Activated CD4-positive, CD25-positive, alpha-beta regulatory T cell (primary cell): ENCODE measurements at regions not wholly inside any gene's neighbourhood (a gene's known extent, or its start where the extent isn't known, plus 50 kb on each side); places are given as distances from the start of the nearest gene placed in this dataset.

Source experiments
- DNase-seq, 4 experiments: peaks; one replicate each; lab custom pipeline; 2025; lab: John Stamatoyannopoulos, UW

- DNase-seq: no peak
Observed at GRCh38 chr15:39478996-39479395, 101.9 kb upstream of the THBS1 start.

GRCh38 chr15:39479911-39480310 lies 101.0 kb upstream of the THBS1 start:
- DNase-seq: no peak

GRCh38 chr15:39482459-39482858 lies 98.4 kb upstream of the THBS1 start:
- no peak for DNase-seq

DNA sequence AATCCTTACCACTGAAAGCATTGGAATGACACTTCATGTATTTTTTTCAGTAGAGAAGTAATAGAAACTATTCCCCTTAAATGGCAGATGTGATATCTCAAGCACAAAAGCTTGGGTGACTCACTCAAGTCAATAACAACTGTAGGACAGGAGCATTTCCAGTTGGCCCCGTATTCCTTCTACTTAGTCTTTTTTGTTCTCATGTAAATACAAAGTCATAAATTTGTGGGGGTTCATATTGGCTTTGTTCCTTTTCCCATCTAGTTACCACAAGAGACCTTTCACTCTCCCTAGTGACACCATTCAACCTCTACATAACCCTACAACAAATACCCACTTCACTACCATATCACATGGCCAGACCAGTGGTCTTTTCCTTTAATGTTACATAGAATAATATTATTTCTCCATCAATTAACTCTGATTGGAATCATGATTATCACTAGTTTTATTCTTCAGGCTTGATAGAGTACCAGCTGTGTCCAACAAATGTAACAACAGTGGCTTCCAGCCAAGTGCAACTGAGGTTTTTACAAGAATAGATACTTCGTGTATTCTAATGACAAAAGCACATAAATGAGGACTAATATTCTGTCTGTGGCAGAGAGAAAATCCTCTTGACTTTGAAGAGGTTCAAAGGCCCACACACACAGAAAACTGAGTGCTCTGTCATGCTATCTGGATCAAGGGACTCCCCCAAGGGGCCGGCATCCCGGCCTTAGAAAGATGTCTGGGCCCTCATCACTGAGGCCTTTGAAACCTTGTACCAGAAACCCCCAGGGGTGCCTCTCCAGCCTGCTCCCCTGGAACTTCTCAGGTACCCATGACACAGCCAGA lies 94.0 kb upstream of the THBS1 start:
- DNase-seq: no peak

GRCh38 chr15:39487458-39487735 lies 93.5 kb upstream of the THBS1 start:
- DNase-seq: no peak

DNA sequence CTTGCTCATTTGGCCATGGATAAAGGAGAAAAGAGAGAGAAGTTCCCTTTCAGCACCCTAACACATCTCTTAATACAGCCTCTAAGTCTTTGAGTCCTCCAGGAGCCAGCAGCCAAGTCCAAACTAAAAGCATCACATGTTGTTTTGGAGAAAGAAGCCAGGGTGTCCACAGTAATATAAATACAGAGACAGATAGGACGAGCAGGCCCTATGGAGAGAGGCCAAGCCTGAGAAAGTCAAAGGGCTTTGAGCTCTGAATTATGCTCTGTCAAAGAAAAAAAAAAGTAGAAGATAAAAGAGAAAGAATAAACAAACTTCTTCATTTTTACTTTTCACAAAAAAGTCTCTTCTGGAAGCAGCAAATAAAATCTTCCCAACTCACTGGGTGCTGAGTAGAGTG lies 92.4 kb upstream of the THBS1 start:
- DNase-seq: no peak

DNA sequence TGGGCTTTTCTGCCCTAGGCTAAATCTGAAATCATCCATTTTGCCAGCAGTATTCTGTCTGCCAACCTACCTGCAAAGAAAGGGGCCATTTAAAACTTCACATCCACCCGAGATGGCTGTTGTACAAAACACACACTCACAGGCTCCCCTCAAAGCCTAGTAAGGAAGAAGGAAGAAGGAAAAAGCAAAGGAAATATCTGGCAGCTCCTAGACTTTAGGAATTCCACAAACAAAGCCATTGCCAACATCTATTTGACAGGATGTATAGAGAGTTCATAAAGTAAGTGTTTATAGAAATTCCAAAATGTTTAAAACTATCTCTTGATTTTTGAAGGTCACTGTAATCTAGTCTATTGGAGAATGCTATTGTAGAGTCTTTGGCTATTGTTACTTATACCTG lies 91.9 kb upstream of the THBS1 start:
- DNase-seq: no peak

GRCh38 chr15:39491115-39491885 lies 89.6 kb upstream of the THBS1 start:
- DNase-seq: no peak

DNA sequence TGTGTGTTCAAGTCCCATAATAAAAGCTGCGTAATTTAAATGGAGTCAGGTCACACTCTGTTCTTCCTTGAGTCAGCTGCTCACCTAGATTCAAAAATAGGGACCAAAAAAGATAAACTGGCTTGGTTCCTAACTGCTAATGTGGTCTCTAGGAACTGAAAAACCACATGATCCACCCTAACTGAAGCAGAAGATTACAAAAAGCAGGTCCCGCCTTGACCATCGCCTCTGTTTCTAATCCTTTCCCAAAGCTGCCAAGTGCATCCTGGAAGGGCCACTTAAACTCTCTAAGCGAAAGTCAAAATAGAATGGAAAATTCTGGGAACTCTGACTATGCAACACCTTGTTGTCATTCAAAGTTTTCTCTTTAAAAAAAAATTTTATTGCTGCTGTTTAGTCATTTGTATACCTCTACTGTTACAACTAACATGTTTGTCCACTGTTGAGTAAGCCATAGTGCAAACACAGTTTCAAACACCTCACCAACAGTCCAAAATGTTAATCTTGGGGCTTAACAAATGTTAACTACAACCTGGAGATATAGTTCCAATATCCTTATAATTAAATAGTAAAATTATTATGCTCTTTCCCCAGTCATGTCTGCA lies 88.9 kb upstream of the THBS1 start:
- DNase-seq: no peak

DNA sequence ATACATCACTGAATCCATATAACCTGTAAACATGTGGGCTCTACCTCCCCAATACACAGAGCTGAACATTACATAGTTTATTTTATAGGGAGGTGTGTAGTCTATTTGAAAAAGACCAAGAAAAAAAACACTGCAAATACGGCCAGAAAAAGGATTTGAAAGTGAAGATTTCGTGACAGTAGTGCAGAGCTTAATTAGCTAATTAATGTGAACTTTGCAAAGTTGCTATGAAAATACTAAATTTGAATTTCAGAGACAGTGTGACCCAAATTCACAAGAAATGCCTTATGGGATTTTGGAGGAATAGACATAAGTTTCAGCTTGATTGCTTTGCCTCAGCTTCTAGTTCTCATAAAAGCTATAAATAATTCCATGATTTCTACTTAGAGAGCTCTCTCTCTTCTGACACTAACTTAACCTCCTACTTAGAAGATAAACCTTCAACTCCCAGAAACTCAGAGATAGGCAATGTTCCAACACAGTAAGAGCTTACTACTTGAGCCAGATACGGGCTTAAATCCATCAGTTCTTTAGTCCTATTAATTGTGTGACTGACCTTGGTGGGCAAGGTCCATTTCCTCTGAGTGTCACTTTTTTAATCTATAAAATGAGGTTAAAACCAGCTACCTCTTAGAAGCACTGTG lies 87.3 kb upstream of the THBS1 start:
- DNase-seq: no peak

DNA sequence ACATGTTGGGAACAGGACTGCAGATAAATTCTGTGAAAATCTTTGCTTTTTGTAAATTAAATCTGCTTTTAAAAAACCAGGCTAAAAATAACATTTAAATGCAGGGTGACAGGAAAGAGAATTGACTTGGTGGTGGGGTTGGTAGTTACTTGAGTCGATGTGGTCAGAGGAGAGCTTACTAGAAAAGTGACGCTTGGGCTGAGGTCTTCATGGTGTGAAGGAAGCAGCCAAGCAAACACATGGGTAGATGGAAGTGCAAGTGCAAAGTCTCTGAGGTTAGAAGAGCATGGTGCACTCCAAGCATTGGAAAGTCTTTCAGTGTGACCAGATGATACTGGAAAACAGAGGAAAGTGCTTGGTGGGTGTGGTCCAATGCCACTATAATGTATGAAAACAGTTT lies 86.4 kb upstream of the THBS1 start:
- DNase-seq: no peak

- DNase-seq: no peak
Observed at GRCh38 chr15:39495871-39496840, 84.7 kb upstream of the THBS1 start.

- no peak for DNase-seq
Observed at GRCh38 chr15:39497016-39497758, 83.7 kb upstream of the THBS1 start.

- DNase-seq: no peak
Observed at GRCh38 chr15:39497759-39498565, 82.9 kb upstream of the THBS1 start.

- DNase-seq: no peak
Observed at GRCh38 chr15:39498629-39499028, 82.2 kb upstream of the THBS1 start.

DNA sequence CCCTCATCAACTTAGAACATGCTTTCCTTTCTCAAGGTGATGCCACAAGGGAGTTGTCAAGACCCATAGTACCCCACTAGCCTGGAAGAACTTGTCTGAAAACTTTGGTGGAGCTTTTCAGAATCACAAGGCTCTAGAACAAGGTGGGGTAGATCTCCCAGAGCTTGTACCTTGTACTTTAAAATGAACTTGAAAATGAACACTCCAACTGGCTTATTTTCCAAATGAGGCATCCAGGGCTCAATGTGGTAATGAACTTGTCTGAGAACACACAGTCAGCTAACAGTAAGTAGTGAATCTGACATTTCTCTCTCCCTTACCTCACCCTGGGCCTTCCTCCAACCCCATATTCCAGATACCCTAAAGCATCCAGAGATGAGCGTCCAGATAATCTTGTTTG lies 81.8 kb upstream of the THBS1 start:
- DNase-seq: no peak

GRCh38 chr15:39499681-39500080 lies 81.2 kb upstream of the THBS1 start:
- DNase-seq: no peak

DNA sequence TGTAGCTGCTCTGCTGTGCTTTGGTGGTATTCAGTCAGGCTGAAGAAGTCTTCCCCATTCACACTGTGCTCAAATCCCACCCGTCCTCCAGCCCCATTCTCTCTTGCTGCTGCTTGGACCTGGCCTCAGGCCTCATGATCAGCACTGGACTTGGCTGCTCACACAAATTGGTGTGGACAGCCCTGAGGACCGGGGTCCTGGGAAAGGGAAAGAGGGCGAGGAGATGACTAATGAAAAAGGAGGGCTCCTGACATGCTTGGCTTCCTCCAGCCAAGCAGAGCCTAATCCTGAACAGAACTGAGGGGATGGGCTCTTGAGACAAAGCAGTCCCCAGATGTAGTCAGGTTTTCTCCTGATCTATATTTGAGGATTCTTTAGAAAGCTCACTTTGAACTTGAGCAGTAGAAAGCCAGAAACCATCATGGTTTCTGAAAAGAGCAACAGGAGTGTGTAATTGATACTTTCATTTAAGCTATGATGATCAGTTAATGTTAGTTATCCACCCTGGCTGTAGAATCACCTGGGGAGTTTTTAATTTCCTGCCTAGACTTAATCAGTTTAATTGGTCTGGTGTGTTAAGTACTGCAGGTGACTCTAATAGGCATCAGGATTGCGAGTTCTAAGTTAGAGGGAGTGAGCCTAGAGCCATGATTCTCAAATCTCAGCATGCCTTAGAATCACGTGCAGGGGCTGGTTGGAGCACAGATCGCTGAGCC lies 79.4 kb upstream of the THBS1 start:
- DNase-seq: no peak

DNA sequence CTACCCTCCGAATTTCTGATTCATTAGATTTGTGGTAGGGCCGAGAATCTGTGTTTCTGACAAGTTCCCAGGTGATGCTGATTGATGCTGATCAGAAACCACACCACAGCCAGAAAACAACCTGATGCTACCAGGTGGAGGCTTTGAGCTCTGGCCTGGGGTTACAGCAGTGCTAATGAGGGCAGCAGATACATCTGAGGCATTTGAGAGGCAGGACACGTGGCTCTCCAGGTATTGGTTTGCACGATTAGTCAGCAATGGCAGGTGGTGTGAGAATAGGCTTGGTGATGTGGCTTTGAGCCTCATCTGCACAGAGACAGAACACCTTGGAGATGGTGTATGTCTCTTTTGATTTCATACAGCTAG lies 78.8 kb upstream of the THBS1 start:
- no peak for DNase-seq
